ENCODE measurements at regions not wholly inside any gene's neighbourhood (a gene's known extent, or its start where the extent isn't known, plus 50 kb on each side); places are given as distances from the start of the nearest gene placed in this dataset.

DNA sequence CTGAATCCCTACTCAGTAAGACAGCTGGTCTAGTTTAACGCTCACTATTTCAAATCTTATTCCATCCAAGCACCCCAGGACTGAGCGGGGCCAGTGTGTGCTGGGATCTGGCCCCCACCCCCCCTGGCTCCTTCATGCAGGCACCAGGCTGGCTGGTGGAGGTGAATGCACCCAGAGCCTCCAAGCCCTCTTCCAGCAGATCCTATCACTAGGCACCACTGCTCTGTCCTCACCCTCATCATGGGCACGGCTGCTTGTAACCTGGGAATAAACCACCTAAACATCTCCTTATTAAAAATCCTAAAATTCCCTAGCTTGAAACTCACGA lies 194.3 kb downstream of the ARL4C start:
- no peak for DNase-seq

DNA sequence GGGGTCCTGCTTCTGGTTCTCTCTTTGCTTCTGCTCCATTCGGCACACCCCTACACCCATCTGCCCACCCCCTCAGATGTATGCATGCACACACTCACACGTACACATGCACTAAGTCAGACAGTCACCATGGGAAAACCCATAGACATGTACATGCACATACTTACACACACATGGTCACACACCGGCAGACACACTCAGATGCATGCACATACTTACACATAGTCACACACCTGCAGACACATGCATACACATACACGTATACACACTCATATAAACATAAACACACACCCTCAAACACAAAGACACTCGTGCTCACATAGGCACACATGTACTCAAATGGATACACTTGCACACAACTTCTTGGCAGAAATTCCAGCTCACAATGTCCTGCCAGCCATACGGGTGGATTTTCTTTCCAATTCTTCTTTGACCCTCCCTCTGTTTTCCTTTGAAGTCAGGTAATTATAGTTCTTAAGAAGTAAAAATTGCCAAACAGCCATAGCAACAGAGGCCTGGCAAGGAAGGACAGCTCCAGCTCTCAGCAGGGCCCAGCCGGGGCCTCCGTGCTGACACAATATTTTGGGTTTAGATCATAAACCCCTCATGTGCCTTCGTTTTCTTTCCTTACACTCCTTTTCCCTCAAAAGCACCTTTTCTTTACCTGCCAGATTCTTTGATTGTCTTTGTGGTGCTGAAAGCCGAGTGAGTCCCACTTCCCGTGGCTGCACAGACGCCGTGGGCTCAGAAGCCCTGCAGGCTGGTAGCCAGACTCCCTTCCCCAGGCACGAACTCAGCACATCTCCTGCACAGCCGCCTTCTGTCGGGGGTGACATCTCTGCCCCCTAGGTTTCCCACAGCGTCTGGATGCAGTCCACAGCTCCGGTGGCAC lies 195.7 kb downstream of the ARL4C start:
- DNase-seq, result no peak

DNA sequence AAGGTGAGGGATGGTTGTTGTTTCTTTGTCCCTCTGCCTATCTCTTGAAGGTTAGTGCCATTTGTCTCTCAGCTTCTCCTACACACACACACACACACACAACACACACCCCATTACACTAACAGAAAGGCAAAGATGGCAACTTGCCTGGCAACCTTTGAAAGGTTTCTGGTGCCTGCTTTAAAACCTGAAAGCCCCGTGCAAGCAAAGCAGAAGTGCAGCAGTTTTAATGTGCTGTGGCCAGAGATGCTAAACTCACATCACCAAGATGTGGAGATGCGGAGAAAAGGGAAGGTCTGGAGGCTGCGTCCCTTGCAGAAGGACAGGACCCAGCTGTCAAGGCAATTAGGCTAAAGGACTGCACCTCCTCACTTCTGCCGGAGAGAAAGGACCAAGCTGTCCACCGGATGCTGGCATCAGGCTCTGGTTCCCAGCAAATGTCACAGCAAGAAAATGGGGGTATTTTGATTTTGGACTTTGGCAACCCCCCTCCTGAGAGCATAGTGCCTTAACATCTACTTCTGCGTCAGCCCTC lies 196.4 kb downstream of the ARL4C start:
- DNase-seq, result no peak

DNA sequence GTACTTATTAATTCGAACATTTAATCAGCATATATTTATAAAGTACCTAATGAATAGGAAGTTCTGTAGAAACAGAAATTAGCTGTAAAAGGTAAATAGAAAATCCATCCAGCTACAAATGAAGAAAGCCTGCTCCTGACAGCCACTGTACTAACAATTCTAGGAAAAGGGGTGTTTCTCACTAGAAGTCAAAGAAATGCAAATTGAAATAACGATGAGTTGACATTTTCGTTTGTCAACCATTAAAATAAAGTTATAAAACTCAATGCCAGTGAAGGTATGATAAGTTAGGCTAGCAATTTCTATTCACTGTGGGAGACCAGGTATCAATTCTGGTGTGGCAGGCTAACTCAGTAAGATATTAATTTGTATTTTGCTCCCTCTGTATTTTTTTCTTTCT lies 198.0 kb downstream of the ARL4C start:
- DNase-seq, result no peak

DNA sequence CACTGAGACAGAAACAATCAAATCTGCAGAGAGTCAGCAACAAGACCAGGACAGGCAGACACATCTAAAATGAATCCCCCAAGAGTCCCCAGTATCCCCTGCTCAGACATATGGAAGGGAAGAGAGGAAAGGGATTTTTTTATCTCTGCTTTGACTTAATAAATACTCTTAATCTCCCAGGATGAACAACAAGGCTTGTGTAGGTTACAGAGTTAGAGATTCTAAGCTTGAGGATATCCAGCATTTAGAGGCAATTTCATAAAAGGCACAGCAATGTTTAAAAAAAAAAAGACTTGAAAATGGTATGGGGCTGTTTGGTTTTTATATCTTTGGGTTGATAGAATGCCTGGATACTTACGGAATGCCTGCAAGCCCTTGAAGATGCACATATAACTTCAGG lies 199.9 kb downstream of the ARL4C start:
- DNase-seq, result no peak

DNA sequence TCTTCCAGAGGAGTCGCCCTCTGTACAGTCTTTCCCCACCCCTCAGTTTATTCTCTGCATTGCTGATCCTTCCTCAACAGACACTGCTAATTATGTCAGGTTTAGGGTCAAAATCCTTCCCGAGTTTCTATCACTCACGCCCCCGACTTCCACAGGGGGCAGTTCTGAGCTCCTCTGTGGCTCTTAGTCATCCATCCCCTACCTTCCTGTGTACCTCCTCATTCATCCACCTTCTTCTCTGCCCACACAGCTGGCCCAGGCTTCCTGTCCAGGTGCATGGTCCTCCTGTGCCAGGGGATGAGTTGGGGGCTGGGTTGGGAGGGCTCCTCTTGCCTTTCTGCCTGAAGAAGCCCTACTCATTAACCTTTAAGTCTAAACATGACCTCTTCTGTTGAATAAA lies 202.9 kb downstream of the ARL4C start:
- DNase-seq, result peak; percentile 52

DNA sequence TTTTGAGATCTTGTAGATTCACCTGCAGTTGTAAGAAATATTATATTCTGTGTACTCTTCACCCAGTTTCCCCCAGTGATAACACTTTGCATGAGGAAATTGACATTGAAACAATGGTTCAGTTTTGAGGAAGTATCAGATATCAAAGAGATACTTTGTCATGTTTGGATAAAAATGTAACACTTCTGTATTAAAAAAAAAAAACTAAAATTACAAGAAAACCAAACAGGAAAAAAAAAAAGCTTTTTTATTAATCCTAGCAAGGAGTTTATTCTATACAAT lies 204.0 kb downstream of the ARL4C start:
- no peak for DNase-seq

DNA sequence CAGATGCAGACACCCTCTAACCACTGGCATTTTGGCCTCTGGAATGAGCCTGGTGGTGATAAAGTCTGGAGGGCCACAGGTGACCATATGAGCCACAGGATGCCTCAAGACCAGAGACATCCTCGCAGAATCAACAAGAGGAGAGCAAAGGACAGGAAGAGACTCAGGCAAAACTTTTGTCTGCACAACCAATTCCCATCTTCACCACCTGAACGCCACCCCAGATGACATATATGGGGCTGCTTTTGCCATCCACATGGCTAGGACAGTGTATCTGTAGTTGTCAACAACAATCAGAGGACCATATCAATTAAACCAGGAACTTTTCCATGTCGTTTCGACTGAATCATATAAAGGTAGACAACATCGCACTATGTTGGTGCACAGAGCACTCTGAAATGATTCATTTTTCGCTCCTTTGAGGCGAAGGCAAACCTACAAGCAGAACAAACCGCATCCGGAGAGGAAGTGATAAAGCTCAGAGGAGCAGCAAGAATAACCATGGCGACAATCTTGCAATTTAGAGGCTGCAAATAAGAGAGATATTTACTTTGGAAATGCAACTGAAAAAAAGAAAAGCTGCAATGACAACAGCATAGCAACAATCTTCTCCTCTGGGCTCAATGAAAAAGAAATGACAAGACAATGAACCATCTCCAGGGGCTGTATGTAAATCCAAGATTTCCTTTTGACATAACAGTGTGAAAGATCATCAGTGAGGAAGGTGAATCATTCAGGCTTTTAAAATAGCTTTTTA lies 204.5 kb downstream of the ARL4C start:
- no peak for DNase-seq

DNA sequence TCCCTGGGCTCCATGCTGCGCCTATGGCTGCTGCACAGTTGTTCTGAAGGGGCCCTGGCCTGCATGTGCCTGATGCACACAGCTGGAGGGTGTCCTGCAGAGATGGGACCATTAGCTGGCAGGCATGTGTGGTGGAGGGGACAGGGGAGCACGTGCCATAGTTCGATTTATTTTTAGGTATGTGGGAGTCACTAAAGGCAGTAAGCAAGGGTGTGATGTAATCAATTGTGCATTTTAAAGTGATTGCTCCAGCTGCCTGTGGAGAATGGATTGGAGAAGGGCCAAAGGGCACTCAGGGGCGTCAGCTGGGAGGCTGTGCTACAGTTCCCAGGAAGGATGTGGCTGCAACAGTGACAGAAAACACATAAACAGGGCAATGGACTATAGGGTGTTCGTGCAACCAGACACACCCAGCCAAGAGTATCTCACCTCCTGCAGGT lies 205.1 kb downstream of the ARL4C start:
- DNase-seq, result no peak

DNA sequence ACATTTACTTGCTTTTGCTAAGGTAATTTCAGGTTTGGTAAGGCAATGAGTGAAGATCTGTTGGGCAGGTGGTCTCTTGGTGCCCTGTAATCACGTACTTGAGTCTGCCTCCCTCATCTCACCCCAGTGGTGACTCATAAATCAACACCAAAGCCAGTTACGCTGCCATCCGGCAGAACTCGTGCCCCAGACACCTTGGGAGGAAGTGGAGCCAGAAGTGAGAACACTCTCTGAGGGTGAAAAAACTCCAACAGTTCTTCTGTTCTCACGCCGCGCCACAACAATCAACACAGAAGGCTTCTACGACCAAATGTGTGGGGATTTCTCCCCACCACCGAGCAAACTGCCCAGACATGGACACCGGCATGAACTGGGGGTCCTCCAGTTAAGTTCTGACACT lies 206.2 kb downstream of the ARL4C start:
- DNase-seq, result no peak

DNA sequence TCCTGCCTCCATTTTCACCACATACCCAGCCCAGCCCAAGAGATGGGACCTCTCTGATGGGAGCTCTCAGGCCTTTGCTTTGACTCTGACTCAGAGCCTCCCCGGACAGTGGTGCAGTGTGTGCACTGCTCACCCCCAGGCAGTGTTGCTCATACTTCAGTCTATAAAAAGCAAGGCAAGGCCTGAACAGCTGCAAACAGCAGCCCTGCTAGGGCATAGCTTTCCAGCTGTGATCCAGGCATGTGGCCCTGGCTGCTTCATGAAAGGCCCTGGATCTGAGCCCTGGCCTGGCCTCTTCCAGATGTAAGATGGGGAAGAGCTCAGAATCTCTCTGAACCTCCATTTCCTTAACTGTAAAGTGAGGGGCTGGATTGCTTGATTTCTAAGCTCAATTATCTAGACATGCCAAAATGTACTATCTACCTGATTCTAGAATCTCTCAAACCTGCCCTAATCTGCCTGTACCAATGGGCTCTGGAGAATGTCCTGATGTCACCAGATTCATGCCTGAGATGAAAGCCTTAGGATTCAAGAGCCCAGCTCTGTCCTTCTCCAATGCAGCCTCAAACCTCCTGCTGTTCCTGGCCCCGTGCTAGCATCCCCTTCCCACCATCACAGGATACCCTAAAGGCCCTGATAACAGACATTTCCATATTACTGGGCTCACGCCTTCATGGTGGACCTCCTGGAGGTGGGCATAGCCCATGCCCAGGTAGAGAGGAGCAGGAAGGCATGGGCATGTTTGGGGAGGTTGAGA lies 206.9 kb downstream of the ARL4C start:
- no peak for DNase-seq

DNA sequence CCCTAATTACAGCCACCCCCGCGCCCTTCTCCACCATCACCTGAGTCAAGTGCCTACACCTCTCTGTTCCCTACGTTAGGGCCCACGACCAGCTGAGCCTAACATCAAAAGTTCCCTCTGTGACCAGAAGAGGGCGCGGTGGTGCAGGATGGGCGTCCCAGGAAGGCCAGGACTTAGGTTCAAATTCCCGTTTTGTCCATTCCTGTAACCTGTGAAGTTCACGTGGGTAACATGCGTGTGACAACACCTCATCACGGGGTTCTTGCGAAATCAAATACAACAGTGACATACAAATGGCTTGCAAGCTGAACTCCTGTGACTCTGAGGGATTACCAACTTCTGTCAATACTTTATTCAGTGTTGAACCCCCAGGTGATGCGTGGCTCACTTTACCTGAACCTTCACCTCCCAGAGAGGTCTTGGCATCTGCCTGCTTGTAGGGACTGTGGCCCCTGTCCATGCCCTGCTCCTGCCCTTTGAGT lies 207.9 kb downstream of the ARL4C start:
- DNase-seq, result no peak

DNA sequence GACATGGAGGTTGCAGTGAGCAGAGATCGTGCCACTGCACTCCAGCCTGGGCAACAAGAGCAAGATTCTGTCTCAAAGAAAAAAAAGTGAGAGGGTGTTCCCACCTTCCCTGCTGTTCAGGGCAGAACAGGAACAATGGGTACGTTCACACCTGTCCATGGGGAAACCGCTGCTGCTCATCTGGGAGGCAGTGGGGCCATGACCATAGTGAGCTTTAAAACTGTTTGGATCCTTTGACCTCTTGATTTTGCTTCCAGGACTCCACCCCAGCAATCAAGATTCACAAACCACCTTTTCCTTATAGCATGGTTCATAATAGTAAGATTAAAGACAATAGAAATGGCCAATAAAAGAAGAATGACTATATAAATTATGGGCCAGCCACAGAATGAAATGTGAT lies 209.2 kb downstream of the ARL4C start:
- DNase-seq, result no peak

DNA sequence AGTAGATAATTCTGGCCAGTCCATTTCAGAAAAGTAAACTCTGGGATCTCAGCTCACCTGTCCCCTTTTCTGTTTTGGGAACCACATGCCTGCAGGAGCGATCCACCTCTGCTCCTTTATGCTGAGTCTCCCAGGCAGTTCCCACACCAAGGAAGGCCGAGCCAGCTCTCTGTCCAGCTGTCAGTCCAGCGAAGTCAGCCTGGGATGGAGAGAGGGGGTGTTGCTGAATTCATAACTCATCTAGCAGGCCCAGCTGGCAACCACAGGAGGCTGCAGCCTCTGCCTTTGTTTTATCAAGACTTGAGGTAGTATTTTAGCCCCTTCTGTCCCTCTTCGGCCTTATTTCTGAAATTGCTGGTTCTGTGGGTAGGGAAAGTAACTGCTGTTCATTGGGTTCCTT lies 209.9 kb downstream of the ARL4C start:
- no peak for DNase-seq

DNA sequence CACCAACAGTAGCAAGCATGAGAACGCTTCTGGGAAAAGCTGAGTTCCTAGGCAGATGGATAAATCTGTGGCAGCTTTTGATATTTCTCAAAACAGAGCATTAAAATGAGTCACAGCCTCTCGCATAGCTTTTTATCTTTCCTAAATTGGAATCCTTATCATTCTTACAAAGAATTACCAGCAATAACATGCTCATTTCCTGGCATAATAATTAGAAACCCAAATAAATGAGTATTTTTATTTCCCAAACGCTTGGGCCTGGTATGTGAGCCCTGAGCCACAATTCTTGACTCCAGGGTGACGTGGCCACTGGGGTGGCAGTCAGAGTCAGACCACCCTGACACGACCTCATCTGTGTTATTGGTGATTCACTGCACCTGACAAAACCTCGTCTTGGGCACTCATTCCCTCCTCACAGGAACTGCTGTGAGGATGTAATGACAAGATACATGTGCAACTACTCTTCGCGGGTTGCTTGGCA lies 210.7 kb downstream of the ARL4C start:
- no peak for DNase-seq

DNA sequence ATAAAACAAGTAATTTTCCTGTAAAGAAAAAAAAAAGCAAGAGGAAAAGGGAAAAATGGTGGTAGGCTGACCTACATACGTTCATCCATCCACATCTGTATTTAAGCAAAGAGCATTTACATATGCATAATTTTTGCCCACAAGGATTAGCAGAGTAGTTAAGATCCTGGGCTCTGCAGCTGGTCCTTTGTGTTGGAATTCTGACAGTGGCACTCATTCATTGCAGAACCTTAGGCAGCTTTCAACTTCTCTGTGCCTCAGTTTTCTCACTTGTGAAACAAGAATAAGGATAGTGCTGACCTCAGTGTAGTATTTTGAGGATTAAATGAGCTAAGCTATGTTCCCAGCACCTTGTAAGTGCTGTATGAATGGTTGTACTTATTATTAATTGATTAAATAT lies 211.3 kb downstream of the ARL4C start:
- no peak for DNase-seq

DNA sequence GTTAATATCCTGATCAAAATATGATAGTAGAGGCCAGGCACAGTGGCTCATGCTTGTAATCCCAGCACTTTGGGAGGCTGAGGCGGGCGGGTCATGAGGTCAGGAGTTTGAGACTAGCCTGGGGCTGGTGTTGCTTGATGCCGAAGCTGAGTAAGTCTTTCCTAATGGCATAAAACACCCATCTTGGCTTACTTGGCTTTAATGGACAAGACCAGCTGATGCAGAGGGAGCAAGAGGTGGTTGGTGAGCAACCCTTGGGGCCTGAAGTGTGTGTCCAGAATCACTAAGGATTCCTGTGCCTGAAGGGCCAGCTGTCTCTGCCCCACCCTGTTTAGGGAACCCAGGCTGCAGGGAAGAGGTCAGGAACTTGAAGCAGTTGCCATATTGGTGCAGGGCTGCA lies 217.2 kb downstream of the ARL4C start:
- no peak for DNase-seq

DNA sequence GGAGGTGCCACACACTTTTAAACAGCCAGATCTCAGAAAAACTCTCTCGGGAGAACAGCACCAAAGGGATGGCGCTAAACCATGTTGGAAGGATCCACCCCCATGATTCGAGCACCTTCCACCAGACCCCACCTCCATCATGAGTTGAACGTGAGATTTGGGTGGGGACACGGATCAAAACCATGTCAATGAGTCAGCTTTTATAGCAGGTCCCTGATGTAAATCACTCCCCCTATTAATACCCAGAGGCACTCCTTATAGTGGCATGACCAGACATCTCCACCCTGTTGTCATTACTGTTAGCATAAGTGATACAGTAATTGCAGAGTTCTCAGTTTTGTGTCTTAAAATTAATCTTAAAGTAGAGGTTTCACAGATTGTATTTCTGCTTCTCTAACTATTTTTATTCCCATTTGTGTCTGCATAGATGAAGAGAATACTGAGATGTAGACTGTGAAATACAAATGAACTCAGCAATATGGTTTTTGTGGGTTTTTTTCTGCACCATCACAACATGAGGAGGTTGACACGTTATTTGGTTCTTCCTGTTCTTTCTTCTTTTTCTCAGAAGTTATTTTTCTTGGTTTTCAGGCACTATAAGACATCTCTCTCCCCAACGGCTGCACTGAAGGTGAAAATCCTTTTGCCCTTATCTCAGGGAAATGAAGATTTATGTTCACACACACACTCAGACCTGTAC lies 218.2 kb downstream of the ARL4C start:
- no peak for DNase-seq

DNA sequence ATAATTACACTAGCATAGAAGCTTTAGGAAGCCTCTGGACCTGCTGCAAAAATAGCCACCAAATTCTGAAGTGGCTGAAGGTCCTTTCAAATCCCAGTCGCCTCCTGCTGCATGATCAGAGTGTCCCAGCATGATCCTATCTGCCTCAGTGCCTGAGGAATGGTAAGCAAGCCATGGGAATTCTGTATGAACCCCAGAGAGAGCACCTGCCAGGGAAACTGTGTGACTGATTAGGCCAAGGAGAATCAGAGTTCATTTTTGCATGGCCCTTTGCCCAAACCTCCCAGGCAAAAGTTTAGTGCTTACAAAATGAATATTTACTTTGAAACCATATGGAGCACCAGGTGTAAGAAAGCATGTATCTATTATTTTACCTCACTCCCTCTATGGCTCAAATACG lies 221.4 kb downstream of the ARL4C start:
- peak; percentile 49 for DNase-seq

DNA sequence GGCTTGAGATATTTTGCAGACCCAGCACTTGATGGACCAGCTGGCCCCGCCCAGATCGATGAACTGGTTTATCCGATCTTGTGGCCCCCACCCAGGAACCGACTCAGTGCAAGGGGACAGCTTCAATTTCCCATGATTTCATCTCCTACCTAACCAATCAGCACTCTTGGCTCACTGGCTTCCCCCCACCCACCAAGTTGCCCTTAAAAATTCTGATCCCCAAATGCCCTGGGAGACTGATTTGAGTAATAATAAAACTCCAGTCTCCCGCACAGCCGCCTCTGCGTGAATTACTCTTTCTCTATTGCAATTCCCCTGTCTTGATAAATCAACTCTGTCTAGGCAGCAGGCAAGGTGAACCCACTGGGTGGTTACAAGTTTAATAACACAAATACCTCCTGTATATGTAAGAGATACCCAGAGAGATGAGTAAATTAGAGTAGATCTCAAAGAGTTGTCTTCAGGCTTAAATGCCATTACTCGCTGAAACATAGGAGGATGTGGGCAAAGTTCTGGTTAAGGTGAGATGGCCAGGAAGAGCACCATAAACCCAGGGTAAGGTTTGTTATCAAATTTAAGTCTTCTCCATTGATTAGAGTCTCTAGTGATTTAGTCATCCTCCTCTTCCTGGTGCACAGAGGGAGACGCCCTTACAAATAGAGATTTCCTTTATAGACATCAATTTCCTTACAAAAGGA lies 222.8 kb downstream of the ARL4C start:
- DNase-seq, result no peak

DNA sequence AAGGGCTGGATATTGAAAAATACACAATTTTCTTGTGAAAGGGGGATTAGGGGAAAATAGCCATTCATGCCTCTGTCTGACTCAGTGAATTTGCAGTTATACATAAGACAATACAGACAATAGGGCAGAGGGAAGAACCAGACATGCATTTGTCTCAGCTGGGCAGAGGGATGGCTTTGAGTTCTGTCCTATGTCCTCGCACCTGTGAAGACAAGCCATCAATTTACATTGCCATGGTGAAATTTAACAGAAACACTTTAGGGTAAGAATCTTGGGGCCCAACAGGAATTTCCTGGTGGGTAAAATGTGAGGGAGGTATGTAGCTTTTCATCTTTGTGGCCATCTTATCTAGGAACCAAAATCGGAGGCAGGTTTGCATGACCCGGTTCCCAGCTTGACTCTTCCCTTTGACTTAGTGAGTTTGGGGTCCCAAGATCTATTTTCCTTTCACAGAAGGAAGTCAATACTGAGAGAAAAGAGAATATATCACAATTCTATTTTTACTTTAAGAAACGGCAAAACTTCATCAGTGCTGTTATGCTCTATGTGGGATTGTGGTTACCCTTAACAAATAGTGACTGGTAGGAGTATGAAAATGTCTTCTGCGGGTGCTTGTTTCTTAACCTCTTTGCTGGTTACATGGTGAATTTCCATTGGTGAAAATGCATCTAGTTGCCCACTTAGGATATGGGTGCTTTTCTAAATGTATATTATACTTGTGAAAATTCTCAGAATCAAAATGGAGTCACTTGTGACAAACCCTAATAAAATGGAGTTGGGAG lies 221.8 kb downstream of the SPP2 start:
- no peak for DNase-seq
